HG02763 (cell line): ENCODE measurements at regions not wholly inside any gene's neighbourhood (a gene's known extent, or its start where the extent isn't known, plus 50 kb on each side); places are given as distances from the start of the nearest gene placed in this dataset.

Experiments
- ATAC-seq: cut with Tn5 transposase; IDR thresholded peaks from one replicate; pipeline ENCODE4 v1.9.1; 2021; ENCODE audit warnings: mild to moderate bottlenecking, moderate library complexity; ENCODE audit not compliant: unreplicated experiment

GRCh38 chr13:30108216-30108912 is 199.0 kb downstream of the KATNAL1 start:
- no peak for ATAC-seq

- ATAC-seq = no peak
Measured at GRCh38 chr13:30107521-30108136, 199.7 kb downstream of the KATNAL1 start.

GRCh38 chr13:30107121-30107520 is 200.2 kb downstream of the KATNAL1 start:
- no peak for ATAC-seq

- no peak for ATAC-seq
Measured at GRCh38 chr13:30105381-30105780, 202.0 kb downstream of the KATNAL1 start.

- no peak for ATAC-seq
Measured at GRCh38 chr13:30103161-30103840, 204.1 kb downstream of the KATNAL1 start.

- ATAC-seq = no peak
Measured at GRCh38 chr13:30100226-30100625, 207.1 kb downstream of the KATNAL1 start.

- ATAC-seq = no peak
Measured at GRCh38 chr13:30097701-30098100, 209.7 kb downstream of the KATNAL1 start.

- ATAC-seq = no peak
Measured at GRCh38 chr13:30097089-30097488, 210.3 kb downstream of the KATNAL1 start.

- ATAC-seq = no peak
Measured at GRCh38 chr13:30094015-30094414, 213.3 kb downstream of the KATNAL1 start.

GRCh38 chr13:30093236-30093635 is 214.1 kb downstream of the KATNAL1 start:
- ATAC-seq = no peak

GRCh38 chr13:30091691-30092090 is 215.7 kb downstream of the KATNAL1 start:
- no peak for ATAC-seq

- ATAC-seq = no peak
Measured at GRCh38 chr13:30091035-30091434, 216.3 kb downstream of the KATNAL1 start.

- ATAC-seq = no peak
Measured at GRCh38 chr13:30088312-30088855, 219.0 kb downstream of the KATNAL1 start.

- ATAC-seq = no peak
Measured at GRCh38 chr13:30085087-30085486, 222.3 kb downstream of the KATNAL1 start.

GRCh38 chr13:30082391-30082790 is 225.0 kb downstream of the KATNAL1 start:
- ATAC-seq = no peak

- ATAC-seq = no peak
Measured at GRCh38 chr13:30081331-30081730, 226.0 kb downstream of the KATNAL1 start.

- ATAC-seq = no peak
Measured at GRCh38 chr13:30079501-30079900, 227.8 kb downstream of the KATNAL1 start.

GRCh38 chr13:30078059-30078458 is 227.6 kb upstream of the UBL3 start:
- no peak for ATAC-seq

GRCh38 chr13:30077240-30077735 is 226.9 kb upstream of the UBL3 start:
- no peak for ATAC-seq

- ATAC-seq = no peak
Measured at GRCh38 chr13:30074955-30075614, 224.7 kb upstream of the UBL3 start.

GRCh38 chr13:30074431-30074830 is 224.0 kb upstream of the UBL3 start:
- no peak for ATAC-seq
